Body of pancreas (tissue), 4 donors: ENCODE measurements at regions not wholly inside any gene's neighbourhood (a gene's known extent, or its start where the extent isn't known, plus 50 kb on each side); places are given as distances from the start of the nearest gene placed in this dataset.

Experiments used
- ATAC-seq: fragments of 150-250 bp; one replicate; pipeline ENCODE4 v1.9.1; 2016
- DNase-seq, 4 donors: peaks; one replicate each; pipeline ENCODE4 v3.0.0-alpha.2; 2019
- H3K27ac ChIP-seq, 4 donors: fragments of 200-600 bp; sonication (generic); 1 replicate in 3 of 4; 2 replicates in 1 of 4; pipeline versions ENCODE4 v1.5.1 to v1.6.1; 2016 to 2019; ENCODE audit warnings: mild to moderate bottlenecking in 1 of 4, mixed read lengths in 1 of 4, moderate library complexity in 1 of 4
- H3K27me3 ChIP-seq, 2 donors: fragments of 200-600 bp; sonication (generic); one replicate each; pipeline ENCODE4 v1.6.0; 2016; ENCODE audit warnings: mild to moderate bottlenecking in 1 of 2
- H3K36me3 ChIP-seq, 2 donors: fragments of 200-600 bp; sonication (generic); replicated peaks in 1 of 2; 2 replicates each; pipeline ENCODE4 v1.5.1; 2016; ENCODE audit warnings: low read depth in 2 of 2; ENCODE audit not compliant: insufficient read depth in 1 of 2
- H3K4me1 ChIP-seq: fragments of 200-600 bp; sonication (generic); one replicate; pipeline ENCODE4 v1.6.0; 2016
- H3K4me3 ChIP-seq, 2 donors: fragments of 200-600 bp; sonication (generic); 1 replicate in 1 of 2; 2 replicates in 1 of 2; pipeline ENCODE4 v1.5.1; 2016 to 2019
- H3K9me3 ChIP-seq, 3 donors: fragments of 200-600 bp; sonication (generic); 1 replicate in 2 of 3; 2 replicates in 1 of 3; pipeline ENCODE4 v1.5.1; 2016
- POLR2A ChIP-seq, 3 donors: fragments of 450-650 bp; IDR thresholded peaks; one replicate each; pipeline ENCODE4 v1.6.1; 2016; ENCODE audit warnings: antibody characterized with exemption in 3 of 3, mild to moderate bottlenecking in 2 of 3
- WGBS, 2 donors: methylation state at CpG; one replicate each; pipeline ENCODE4 v1.1.5; 2017; 5-methylcytosine and 5-hydroxymethylcytosine counted together
- intact Hi-C: fragments of 100-400 bp; cut with DNase I; formaldehyde crosslinking; loops from one replicate; pipeline ENCODE4 v1.15.1; 2023
- TF ChIP-seq, protein P1 (sequence below), 7 experiments: fragments of 450-650 bp in 4 of 7; fragments of 200-600 bp in 3 of 7; sonication (generic) in 3 of 7; IDR thresholded peaks; one replicate each; pipeline ENCODE4 v1.5.1; 2016 to 2019; ENCODE audit warnings: antibody characterized with exemption in 7 of 7

DNA sequence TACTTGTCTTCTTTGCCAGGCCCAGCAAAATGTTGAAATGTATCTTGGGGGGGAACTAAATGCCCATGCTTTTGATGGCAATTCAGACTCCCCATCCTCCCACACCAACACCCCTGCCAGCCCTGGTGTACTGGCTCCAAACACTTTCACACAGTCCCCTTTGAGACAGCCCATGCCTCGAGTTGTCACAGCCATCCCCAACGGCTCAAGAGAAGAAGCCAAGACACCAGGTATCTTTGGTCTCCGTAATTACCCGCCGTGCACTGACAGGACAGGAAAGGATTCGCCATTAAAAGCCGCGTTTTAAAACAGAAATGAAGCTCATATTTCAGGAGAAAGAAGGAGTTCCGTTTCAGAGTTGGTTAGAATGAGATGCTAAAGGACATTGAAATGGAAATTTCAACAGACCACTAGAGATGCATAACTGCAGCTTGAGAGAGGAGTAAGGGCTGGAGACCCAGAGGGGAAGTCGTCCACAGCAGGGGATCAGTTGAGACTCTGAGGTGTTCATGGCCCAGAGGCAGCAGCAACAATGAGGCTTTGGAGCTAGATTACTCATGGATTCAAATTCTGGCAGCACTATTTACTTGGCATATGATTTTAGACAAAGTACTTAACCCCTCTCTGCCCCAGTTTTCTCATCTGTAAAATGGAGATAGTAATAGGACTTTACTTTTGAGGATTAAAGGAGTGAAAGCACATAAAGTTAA, 63.5 kb upstream of the ADGRF1 start:
- Histone ChIP-seq H3K36me3 (no peaks in the 10 kb centered on the region), H3K4me3 (no peak overlapping the region), H3K4me1 (no peaks in the 10 kb centered on the region), H3K27me3 (no peaks in the 10 kb centered on the region), H3K27ac (no peak overlapping the region), H3K9me3 (no peaks in the 10 kb centered on the region)
- WGBS, 2 donors, result 81 to 83% methylated on average over 10 of the region's 10 CpGs
- ATAC-seq, result no peak
- intact Hi-C loops, result no loop called here
- TF ChIP-seq, protein P1, sequence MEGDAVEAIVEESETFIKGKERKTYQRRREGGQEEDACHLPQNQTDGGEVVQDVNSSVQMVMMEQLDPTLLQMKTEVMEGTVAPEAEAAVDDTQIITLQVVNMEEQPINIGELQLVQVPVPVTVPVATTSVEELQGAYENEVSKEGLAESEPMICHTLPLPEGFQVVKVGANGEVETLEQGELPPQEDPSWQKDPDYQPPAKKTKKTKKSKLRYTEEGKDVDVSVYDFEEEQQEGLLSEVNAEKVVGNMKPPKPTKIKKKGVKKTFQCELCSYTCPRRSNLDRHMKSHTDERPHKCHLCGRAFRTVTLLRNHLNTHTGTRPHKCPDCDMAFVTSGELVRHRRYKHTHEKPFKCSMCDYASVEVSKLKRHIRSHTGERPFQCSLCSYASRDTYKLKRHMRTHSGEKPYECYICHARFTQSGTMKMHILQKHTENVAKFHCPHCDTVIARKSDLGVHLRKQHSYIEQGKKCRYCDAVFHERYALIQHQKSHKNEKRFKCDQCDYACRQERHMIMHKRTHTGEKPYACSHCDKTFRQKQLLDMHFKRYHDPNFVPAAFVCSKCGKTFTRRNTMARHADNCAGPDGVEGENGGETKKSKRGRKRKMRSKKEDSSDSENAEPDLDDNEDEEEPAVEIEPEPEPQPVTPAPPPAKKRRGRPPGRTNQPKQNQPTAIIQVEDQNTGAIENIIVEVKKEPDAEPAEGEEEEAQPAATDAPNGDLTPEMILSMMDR (IDR thresholded peaks at IDR 0.05), result no peak
- no peak for TF ChIP-seq POLR2A (IDR thresholded peaks at IDR 0.05)
- DNase-seq, result no peak

- ATAC-seq, result no peak
- intact Hi-C loops, result loop anchor here (5.0 kb wide), 1 partner anchor 203 kb away; the partner anchor contains the start of gene TNFRSF21
- H3K27me3 ChIP-seq, result no peaks in the 10 kb centered on the region
- 43 to 55% methylated on average over 6 of the region's 6 CpGs for WGBS, 2 donors
- no peak overlapping the region for H3K4me3 ChIP-seq
- H3K27ac ChIP-seq, result no peak overlapping the region
- H3K36me3 ChIP-seq, result no peaks in the 10 kb centered on the region
- H3K4me1 ChIP-seq, result no peaks in the 10 kb centered on the region
- DNase-seq, result peak in 1 of 4 donors; percentile 31
- H3K9me3 ChIP-seq, result no peaks in the 10 kb centered on the region
- TF ChIP-seq, protein P1 (IDR thresholded peaks at IDR 0.05), result no peak
- no peak for TF ChIP-seq POLR2A (IDR thresholded peaks at IDR 0.05)
Measured at GRCh38 chr6:47103931-47104330, 61.8 kb upstream of the ADGRF1 start.

DNA sequence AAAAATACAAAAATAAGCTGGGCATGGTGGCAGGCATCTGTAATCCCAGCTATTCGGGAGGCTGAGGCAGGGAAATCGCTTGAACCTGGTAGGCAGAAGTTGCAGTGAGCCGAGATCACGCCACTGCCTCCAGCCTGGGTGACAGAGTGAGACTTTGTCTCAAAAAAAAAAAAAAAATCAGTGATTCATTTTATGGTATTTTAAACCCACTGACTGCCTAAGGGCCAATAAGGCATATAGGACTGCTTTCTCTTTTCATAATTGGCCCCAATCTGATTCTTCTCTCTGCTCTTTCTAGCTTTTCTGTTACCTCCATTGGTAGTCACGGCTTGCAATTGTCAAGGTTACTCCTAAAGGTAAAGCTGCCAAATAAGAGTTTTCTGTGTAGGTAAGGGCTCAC, 60.2 kb upstream of the ADGRF1 start:
- WGBS, 2 donors, result 74 to 85% methylated on average over 5 of the region's 5 CpGs
- no peak for DNase-seq
- peaks cover 5% of the 10 kb centered on the region for H3K4me1 ChIP-seq
- H3K36me3 ChIP-seq, result no peaks in the 10 kb centered on the region
- no peak for ATAC-seq
- no peak overlapping the region for H3K27ac ChIP-seq
- intact Hi-C loops, result loop anchor here (5.0 kb wide), 1 partner anchor 205 kb away; the partner anchor contains the start of gene TNFRSF21
- H3K4me3 ChIP-seq, result no peak overlapping the region
- H3K27me3 ChIP-seq, result no peaks in the 10 kb centered on the region
- H3K9me3 ChIP-seq, result no peaks in the 10 kb centered on the region
- TF ChIP-seq POLR2A (IDR thresholded peaks at IDR 0.05), result no peak
- TF ChIP-seq, protein P1 (IDR thresholded peaks at IDR 0.05), result no peak

- Histone ChIP-seq H3K27me3 (no peaks in the 10 kb centered on the region), H3K36me3 (no peaks in the 10 kb centered on the region), H3K4me1 (peaks cover 9% of the 10 kb centered on the region), H3K4me3 (no peak overlapping the region), H3K27ac (no peak overlapping the region), H3K9me3 (no peaks in the 10 kb centered on the region)
- intact Hi-C loops, result no loop called here
- ATAC-seq (peak; percentile 20), DNase-seq (peak in 2 of 4 donors; percentile 20 to 49)
- 73 to 77% methylated on average over 6 of the region's 6 CpGs for WGBS, 2 donors
- TF ChIP-seq, protein P1 (IDR thresholded peaks at IDR 0.05), result no peak
- no peak for TF ChIP-seq POLR2A (IDR thresholded peaks at IDR 0.05)
Measured at GRCh38 chr6:47098570-47098993, 56.5 kb upstream of the ADGRF1 start.
